H9 (cell line): ENCODE measurements at regions not wholly inside any gene's neighbourhood (a gene's known extent, or its start where the extent isn't known, plus 50 kb on each side); places are given as distances from the start of the nearest gene placed in this dataset.

Experiments
- DNase-seq: peaks from one replicate; pipeline ENCODE4 v3.0.0-alpha.2; 2017
- H2AFZ ChIP-seq: one replicate; pipeline ENCODE4 v1.6.1; 2013; ENCODE audit warnings: mild to moderate bottlenecking, low read length, control low read depth, moderate library complexity
- H2AK5ac ChIP-seq: 2 replicates; pipeline ENCODE4 v1.6.1; 2013; ENCODE audit warnings: low read length, control low read depth, mixed read lengths; ENCODE audit not compliant: insufficient read length
- H2BK120ac ChIP-seq: one replicate; pipeline ENCODE4 v1.6.1; 2013; ENCODE audit warnings: low read depth, mild to moderate bottlenecking, low read length, control low read depth, inconsistent platforms; ENCODE audit not compliant: poor library complexity, severe bottlenecking
- H2BK12ac ChIP-seq: 2 replicates; pipeline ENCODE4 v1.6.1; 2013; ENCODE audit warnings: low read length, control low read depth, mixed read lengths, low read depth; ENCODE audit not compliant: insufficient read length
- H2BK15ac ChIP-seq: 2 replicates; pipeline ENCODE4 v1.6.1; 2013; ENCODE audit warnings: low read depth, low read length, control low read depth
- H2BK20ac ChIP-seq: one replicate; pipeline ENCODE4 v1.6.1; 2013; ENCODE audit warnings: low read depth, mild to moderate bottlenecking, low read length, control low read depth, inconsistent platforms; ENCODE audit not compliant: poor library complexity, severe bottlenecking
- H2BK5ac ChIP-seq: 2 replicates; pipeline ENCODE4 v1.6.1; 2013; ENCODE audit warnings: low read length, control low read depth, mixed read lengths; ENCODE audit not compliant: insufficient read length
- H3K14ac ChIP-seq: 2 replicates; pipeline ENCODE4 v1.6.1; 2013; ENCODE audit warnings: low read length, control low read depth; ENCODE audit not compliant: insufficient read depth
- H3K18ac ChIP-seq: 2 replicates; pipeline ENCODE4 v1.6.1; 2013; ENCODE audit warnings: low read depth, mild to moderate bottlenecking, mixed read lengths, low read length, control low read depth; ENCODE audit not compliant: insufficient read length
- H3K23ac ChIP-seq: 2 replicates; pipeline ENCODE4 v1.6.1; 2013; ENCODE audit warnings: low read length, control low read depth, mixed read lengths, low read depth; ENCODE audit not compliant: insufficient read length
- H3K23me2 ChIP-seq: 2 replicates; pipeline ENCODE4 v1.6.1; 2013; ENCODE audit warnings: low read depth, mild to moderate bottlenecking, mixed read lengths, low read length, control low read depth; ENCODE audit not compliant: insufficient read length, poor library complexity, severe bottlenecking
- H3K27ac ChIP-seq: 2 replicates; pipeline ENCODE4 v1.5.1; 2013; ENCODE audit warnings: low read length, control low read depth, mixed read lengths, low read depth; ENCODE audit not compliant: insufficient read length
- H3K27me3 ChIP-seq: 2 replicates; pipeline ENCODE4 v1.6.1; 2013; ENCODE audit warnings: low read length, control low read depth, inconsistent platforms; ENCODE audit not compliant: insufficient read depth
- H3K4ac ChIP-seq: 2 replicates; pipeline ENCODE4 v1.6.1; 2013; ENCODE audit warnings: low read depth, mild to moderate bottlenecking, control low read depth, inconsistent platforms, low read length, moderate library complexity
- H3K4me1 ChIP-seq: 2 replicates; pipeline ENCODE4 v1.6.1; 2013; ENCODE audit warnings: low read length, control low read depth, inconsistent platforms; ENCODE audit not compliant: insufficient read depth
- H3K4me2 ChIP-seq: 2 replicates; pipeline ENCODE4 v1.6.1; 2013; ENCODE audit warnings: low read length, control low read depth, mixed read lengths; ENCODE audit not compliant: insufficient read length, insufficient read depth
- H3K56ac ChIP-seq: 2 replicates; pipeline ENCODE4 v1.6.1; 2013; ENCODE audit warnings: low read depth, mild to moderate bottlenecking, mixed read lengths, low read length, control low read depth; ENCODE audit not compliant: insufficient read length
- H3K79me1 ChIP-seq: 2 replicates; pipeline ENCODE4 v1.6.1; 2013; ENCODE audit warnings: low read depth, mild to moderate bottlenecking, moderate library complexity, low read length, control low read depth, inconsistent platforms; ENCODE audit not compliant: insufficient read depth, poor library complexity, severe bottlenecking
- H3K79me2 ChIP-seq: 2 replicates; pipeline ENCODE4 v1.6.1; 2013; ENCODE audit warnings: low read length, control low read depth, inconsistent platforms; ENCODE audit not compliant: insufficient read depth
- H3K9ac ChIP-seq: 2 replicates; pipeline ENCODE4 v1.6.1; 2013; ENCODE audit warnings: low read length, control low read depth, mixed read lengths; ENCODE audit not compliant: insufficient read length; ENCODE audit errors: extremely low read depth
- H3K9me3 ChIP-seq: one replicate; pipeline ENCODE4 v1.6.1; 2013; ENCODE audit warnings: low read depth, low read length, inconsistent platforms; ENCODE audit not compliant: control insufficient read depth
- H3T11ph ChIP-seq: one replicate; pipeline ENCODE4 v1.6.1; 2013; ENCODE audit warnings: mild to moderate bottlenecking, low read length, control low read depth, inconsistent platforms
- H4K20me1 ChIP-seq: one replicate; pipeline ENCODE4 v1.6.1; 2013; ENCODE audit not compliant: control insufficient read depth, insufficient read length, insufficient read depth
- H4K5ac ChIP-seq: 2 replicates; pipeline ENCODE4 v1.6.1; 2013; ENCODE audit warnings: low read depth, mild to moderate bottlenecking, mixed read lengths, low read length, control low read depth; ENCODE audit not compliant: insufficient read length
- H4K8ac ChIP-seq: replicated peaks from 2 replicates; pipeline ENCODE4 v1.6.1; 2013; ENCODE audit warnings: low read length, control low read depth, mixed read lengths, low read depth; ENCODE audit not compliant: insufficient read length
- H4K91ac ChIP-seq: 2 replicates; pipeline ENCODE4 v1.6.1; 2013; ENCODE audit warnings: low read depth, mild to moderate bottlenecking, moderate library complexity, mixed read lengths, low read length, control low read depth; ENCODE audit not compliant: insufficient read length
- H3K27ac Mint-ChIP-seq, 3 experiments: 2 replicates in 2 of 3; 3 replicates in 1 of 3; pipeline ENCODE4 v1.8.0; 2020 to 2021; ENCODE audit warnings: mixed read lengths in 3 of 3, mild to moderate bottlenecking in 1 of 3, moderate library complexity in 1 of 3
- H3K27me3 Mint-ChIP-seq: 2 replicates; pipeline ENCODE4 v1.8.0; 2021; ENCODE audit warnings: low read depth, mild to moderate bottlenecking, moderate library complexity, mixed read lengths
- H3K36me3 Mint-ChIP-seq, 3 experiments: 2 replicates in 2 of 3; 3 replicates in 1 of 3; pipeline ENCODE4 v1.8.0; 2020 to 2021; ENCODE audit warnings: low read depth in 3 of 3, mixed read lengths in 3 of 3; ENCODE audit not compliant: insufficient read depth in 1 of 3
- H3K4me1 Mint-ChIP-seq, 2 experiments: 2 replicates each; pipeline ENCODE4 v1.8.0; 2020; ENCODE audit warnings: mixed read lengths in 2 of 2
- H3K4me3 Mint-ChIP-seq, 2 experiments: 2 replicates in 1 of 2; 3 replicates in 1 of 2; pipeline ENCODE4 v1.8.0; 2020 to 2021; ENCODE audit warnings: mild to moderate bottlenecking in 2 of 2, mixed read lengths in 2 of 2, moderate library complexity in 1 of 2
- H3K9me3 Mint-ChIP-seq, 2 experiments: 2 replicates in 1 of 2; 3 replicates in 1 of 2; pipeline ENCODE4 v1.8.0; 2020; ENCODE audit warnings: mild to moderate bottlenecking in 2 of 2, mixed read lengths in 2 of 2, moderate library complexity in 1 of 2
- CTCF ChIP-seq: fragments of 200-600 bp; sonication (generic); conservative IDR thresholded peaks from 3 replicates; pipeline ENCODE4 v1.8.0; 2021; ENCODE audit warnings: antibody characterized with exemption, mild to moderate bottlenecking
- WGBS: extraction: QIAGEN DNeasy Blood & Tissue Kit; methylation state at CpG from one replicate; pipeline ENCODE4 v1.1.7; 2013; ENCODE audit warnings: missing lambda C conversion rate, low lambda C conversion rate, mixed read lengths; ENCODE audit not compliant: insufficient read length; ENCODE audit errors: extremely low coverage; 5-methylcytosine and 5-hydroxymethylcytosine counted together

- peaks cover 0 to 4% of the 10 kb centered on the region in 2 experiments; a peak in 2 of 4 replicates for H3K4me1 Mint-ChIP-seq
- H3K36me3 Mint-ChIP-seq: peaks cover 2 to 14% (median 5%) of the 10 kb centered on the region in 3 experiments; a peak in 6 of 7 replicates
- H3K27me3 Mint-ChIP-seq: no peaks in the 10 kb centered on the region; the same call in 1 of the 2 replicates
- Histone ChIP-seq H4K20me1 (no peaks in the 10 kb centered on the region), H2AFZ (no peak overlapping the region), H3K9ac (no peak overlapping the region), H2BK120ac (no peak overlapping the region), H3K27me3 (no peaks in the 10 kb centered on the region), H3K4me2 (no peak overlapping the region), H3K23me2 (no peaks in the 10 kb centered on the region), H2BK5ac (no peak overlapping the region), H3T11ph (no peak overlapping the region), H3K14ac (no peak overlapping the region), H3K79me1 (no peaks in the 10 kb centered on the region), H2AK5ac (no peak overlapping the region), H4K5ac (no peak overlapping the region), H2BK15ac (no peak overlapping the region), H3K18ac (no peak overlapping the region), H2BK12ac (no peak overlapping the region), H3K79me2 (no peaks in the 10 kb centered on the region), H3K4me1 (no peaks in the 10 kb centered on the region), H4K8ac (no peak overlapping the region), H4K91ac (no peak overlapping the region), H3K9me3 (no peaks in the 10 kb centered on the region), H3K56ac (no peak overlapping the region), H2BK20ac (no peak overlapping the region), H3K4ac (no peak overlapping the region), H3K23ac (no peak overlapping the region), H3K27ac (no peak overlapping the region)
- H3K4me3 Mint-ChIP-seq: no peak overlapping the region
- DNase-seq: no peak
- H3K9me3 Mint-ChIP-seq: peaks cover 9 to 12% of the 10 kb centered on the region in 2 experiments
- WGBS: no CpG with 5 or more reads among the region's 4 CpGs
- H3K27ac Mint-ChIP-seq: no peak overlapping the region
- TF ChIP-seq CTCF: no peak
Measured at GRCh38 chr2:174654419-174654941, 56.9 kb upstream of the WIPF1 start.
